HG02884 (cell line): ENCODE measurements at regions not wholly inside any gene's neighbourhood (a gene's known extent, or its start where the extent isn't known, plus 50 kb on each side); places are given as distances from the start of the nearest gene placed in this dataset.
A peak's percentile ranks its signal among the peaks of the same experiment; 100 is the strongest.
"Not testable (repeated sequence)": the region's sequence is repeated elsewhere in the genome, so short reads cannot be mapped to it uniquely, and the experiment has no call there.

ENCODE experiments used
- ATAC-seq: cut with Tn5 transposase; IDR thresholded peaks from one replicate; pipeline ENCODE4 v1.9.1; 2021; ENCODE audit warnings: mild to moderate bottlenecking, moderate library complexity; ENCODE audit not compliant: unreplicated experiment

DNA sequence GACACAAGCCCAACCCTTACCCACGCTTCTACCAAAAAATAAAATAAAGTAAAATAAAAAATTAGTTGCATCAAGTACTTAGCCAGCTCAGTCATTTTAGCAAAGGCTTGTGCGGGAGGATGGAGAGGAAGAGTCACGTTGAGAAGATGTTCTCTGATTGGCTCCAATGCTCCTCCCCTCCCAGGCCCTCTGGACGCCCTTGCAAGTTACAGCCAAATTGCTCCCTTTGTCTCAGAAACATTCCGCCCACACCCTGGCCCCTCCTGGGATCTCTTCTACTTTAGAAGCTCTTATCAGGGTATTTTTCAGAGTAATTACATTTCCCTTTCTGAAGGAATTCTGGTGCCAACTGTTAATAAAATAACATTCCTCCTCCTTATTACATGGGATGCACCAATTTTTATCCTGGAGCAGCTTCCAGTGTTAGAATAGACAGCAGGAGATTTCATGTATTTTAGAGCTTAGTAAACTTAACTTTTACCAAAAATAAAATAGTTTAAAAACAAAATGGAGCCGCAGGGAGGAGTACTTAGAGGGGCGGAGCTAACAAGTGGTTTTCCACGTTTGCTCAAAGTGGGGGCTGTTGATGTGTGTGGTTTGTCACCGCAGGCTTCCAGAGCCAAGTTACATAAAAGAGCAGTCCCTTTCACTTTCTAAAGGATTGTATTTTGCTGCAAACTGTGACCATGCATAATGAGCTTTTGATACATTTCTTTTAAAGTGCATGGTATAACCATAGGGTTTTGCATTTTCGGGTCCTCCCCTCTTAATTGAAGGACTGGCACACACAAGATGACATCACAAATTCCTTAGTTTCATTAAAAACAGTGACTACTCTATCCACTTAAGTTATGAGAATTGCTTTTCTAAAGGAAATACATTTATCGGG, 71.7 kb upstream of the RAP1B start:
- peak; percentile 62 for ATAC-seq

DNA sequence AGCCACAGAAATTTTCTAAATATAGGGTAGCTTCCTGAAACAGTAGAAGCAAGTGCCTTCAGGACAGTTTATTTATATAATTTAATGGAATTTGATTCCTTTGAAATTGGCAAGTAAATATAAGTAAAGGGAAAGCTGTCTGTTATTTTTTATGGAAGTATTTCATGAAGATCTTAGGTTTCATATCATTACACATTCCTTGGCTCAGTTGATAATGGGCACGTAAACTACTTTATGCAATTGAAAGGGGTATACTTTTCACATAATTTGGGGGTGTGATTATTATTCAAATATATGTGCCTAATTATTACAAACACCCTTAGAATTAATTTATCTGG, 71.1 kb upstream of the RAP1B start:
- ATAC-seq: no peak

DNA sequence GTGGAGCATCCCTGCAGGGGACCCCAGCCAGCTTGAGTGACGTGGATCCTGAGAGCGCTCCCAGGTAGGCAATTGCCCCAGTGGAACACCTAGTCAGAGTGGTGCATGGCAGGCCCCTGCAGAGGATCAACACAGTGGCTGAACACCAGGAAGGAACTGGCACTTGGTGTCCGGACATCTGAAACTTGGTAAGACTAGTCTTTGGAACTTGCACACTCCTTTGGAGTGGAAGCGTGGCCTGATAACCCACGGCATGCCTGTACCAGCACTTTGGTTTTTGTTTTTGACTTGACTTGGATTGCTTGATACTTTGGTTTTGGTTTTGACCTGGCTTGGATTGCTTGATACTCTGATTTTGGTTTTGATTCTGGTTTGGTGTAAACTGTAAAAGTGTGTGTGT, 69.9 kb upstream of the RAP1B start:
- not testable (repeated sequence) for ATAC-seq

- ATAC-seq: not testable (repeated sequence)
These were observed 63.4 kb upstream of the RAP1B start for GRCh38 chr12:68547318-68547717.

- not testable (repeated sequence) for ATAC-seq
These were observed 58.0 kb upstream of the RAP1B start for GRCh38 chr12:68552605-68553195.

- ATAC-seq: no peak
These were observed 53.5 kb upstream of the RAP1B start for GRCh38 chr12:68557011-68557730.

- ATAC-seq: no peak
These were observed 51.5 kb upstream of the RAP1B start for GRCh38 chr12:68559246-68559645.

DNA sequence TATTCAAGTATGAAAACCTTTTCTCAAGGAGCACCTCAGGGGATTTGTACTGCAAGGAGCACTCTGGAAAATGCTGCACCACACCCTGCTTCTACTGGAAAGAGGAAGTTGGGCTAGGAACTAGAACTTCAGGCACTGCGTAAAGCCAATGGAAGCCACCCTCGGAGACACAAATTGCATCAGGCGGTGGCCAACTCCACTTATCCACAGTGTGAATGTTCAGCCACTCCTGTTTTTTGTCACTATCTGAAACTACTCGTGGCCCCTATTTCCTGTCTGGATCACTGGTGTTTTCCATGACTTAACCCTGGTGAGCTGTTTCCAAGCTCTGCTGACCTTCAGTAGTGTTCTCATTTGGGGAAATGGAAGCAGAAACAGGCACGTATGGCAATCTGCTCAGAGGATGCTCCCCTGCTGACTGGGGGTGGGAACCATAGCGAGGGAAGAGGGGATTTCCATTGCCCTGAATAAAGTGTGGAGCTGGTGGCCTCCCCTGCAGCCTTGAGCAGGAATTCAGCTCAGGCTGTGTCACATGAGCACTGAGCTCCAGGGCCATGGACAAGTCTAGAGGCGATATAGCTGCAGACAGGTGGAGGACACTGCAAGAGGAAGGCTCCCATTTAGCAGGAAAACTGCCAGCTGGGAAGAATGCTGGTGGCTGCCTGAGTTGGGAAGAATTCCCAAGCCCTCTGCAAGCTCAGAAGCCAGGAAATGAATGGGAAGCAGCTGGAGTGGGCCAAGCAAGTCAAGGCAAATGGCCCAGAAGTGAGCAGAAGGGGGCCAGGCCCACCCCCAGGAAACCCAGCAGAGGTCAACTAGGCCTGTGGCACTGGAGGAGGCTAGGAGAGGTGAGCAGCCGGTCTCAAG, 50.5 kb upstream of the RAP1B start:
- no peak for ATAC-seq

DNA sequence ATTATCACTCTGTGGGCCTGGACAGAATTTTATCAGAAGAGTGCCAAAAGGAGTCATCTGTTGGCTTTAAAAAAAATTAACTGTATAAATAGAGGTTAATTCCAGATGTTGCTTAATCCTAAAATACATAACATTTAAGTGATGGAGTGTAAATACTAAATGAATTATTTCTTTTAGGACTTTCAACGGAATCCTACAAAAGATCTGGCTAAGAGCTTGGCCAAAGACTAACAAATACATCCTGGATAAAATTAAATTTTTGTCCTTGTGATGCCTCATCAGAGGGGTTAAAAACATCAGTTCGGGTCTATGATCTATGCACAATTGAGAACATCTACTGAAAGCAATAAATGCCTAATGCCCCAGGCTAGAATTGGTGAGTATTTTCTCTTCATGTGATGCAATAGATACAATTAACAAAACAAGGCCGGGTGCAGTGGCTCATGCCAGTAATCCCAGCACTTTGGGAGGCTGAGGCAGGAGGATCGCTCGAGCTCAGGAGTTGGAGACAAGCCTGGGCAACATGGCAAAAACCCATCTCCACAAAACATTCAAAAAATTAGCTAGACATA, 49.8 kb upstream of the RAP1B start:
- ATAC-seq: no peak
